Sigmoid colon (tissue), 3 donors: ENCODE measurements at regions not wholly inside any gene's neighbourhood (a gene's known extent, or its start where the extent isn't known, plus 50 kb on each side); places are given as distances from the start of the nearest gene placed in this dataset.

Experiments
- POLR2A ChIP-seq, 2 donors: fragments of 450-650 bp; IDR thresholded peaks; one replicate each; pipeline ENCODE4 v1.6.1; 2016; ENCODE audit warnings: antibody characterized with exemption in 2 of 2, mild to moderate bottlenecking in 2 of 2, moderate library complexity in 2 of 2
- TF ChIP-seq, protein P1 (sequence below), 4 experiments: fragments of 450-650 bp in 3 of 4; fragments of 200-600 bp in 1 of 4; IDR thresholded peaks; one replicate each; pipeline ENCODE4 v1.5.1; 2016 to 2019; ENCODE audit warnings: antibody characterized with exemption in 4 of 4, mild to moderate bottlenecking in 3 of 4, moderate library complexity in 2 of 4

DNA sequence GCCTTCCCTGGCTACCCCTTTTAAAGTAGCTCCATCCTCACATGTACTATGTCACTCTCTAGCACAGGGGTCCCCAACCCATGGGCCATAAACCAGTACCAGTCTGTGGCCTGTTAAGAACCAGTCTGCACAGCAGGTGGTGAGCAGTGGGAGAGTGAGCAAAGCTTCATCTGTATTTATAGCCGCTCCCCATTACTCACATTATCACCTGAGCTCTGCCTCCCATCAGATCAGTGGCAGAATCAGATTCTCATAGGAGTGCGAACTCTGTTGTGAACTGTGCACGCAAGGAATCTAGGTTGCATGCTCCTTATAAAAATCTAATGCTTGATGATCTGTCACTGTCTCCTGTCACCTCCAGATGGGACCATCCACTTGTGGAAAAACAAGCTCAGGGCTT is 116.6 kb upstream of the FOXD3 start:
- no peak for TF ChIP-seq POLR2A (IDR thresholded peaks at IDR 0.05)
- TF ChIP-seq, protein P1, sequence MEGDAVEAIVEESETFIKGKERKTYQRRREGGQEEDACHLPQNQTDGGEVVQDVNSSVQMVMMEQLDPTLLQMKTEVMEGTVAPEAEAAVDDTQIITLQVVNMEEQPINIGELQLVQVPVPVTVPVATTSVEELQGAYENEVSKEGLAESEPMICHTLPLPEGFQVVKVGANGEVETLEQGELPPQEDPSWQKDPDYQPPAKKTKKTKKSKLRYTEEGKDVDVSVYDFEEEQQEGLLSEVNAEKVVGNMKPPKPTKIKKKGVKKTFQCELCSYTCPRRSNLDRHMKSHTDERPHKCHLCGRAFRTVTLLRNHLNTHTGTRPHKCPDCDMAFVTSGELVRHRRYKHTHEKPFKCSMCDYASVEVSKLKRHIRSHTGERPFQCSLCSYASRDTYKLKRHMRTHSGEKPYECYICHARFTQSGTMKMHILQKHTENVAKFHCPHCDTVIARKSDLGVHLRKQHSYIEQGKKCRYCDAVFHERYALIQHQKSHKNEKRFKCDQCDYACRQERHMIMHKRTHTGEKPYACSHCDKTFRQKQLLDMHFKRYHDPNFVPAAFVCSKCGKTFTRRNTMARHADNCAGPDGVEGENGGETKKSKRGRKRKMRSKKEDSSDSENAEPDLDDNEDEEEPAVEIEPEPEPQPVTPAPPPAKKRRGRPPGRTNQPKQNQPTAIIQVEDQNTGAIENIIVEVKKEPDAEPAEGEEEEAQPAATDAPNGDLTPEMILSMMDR (IDR thresholded peaks at IDR 0.05), result no peak
